Body of pancreas (tissue), 4 donors: ENCODE measurements at regions not wholly inside any gene's neighbourhood (a gene's known extent, or its start where the extent isn't known, plus 50 kb on each side); places are given as distances from the start of the nearest gene placed in this dataset.

ENCODE experiments used
- CTCF ChIP-seq, 7 experiments: fragments of 450-650 bp in 4 of 7; fragments of 200-600 bp in 3 of 7; sonication (generic) in 3 of 7; IDR thresholded peaks; one replicate each; pipeline ENCODE4 v1.5.1; 2016 to 2019; ENCODE audit warnings: antibody characterized with exemption in 7 of 7
- POLR2A ChIP-seq, 3 donors: fragments of 450-650 bp; IDR thresholded peaks; one replicate each; pipeline ENCODE4 v1.6.1; 2016; ENCODE audit warnings: antibody characterized with exemption in 3 of 3, mild to moderate bottlenecking in 2 of 3

- TF ChIP-seq CTCF (IDR thresholded peaks at IDR 0.05) (no peak), POLR2A (IDR thresholded peaks at IDR 0.05) (no peak)
Measured at GRCh38 chr1:29962831-29963247, 726.5 kb downstream of the PTPRU start.
